DOHH2 (cell line): ENCODE measurements at regions not wholly inside any gene's neighbourhood (a gene's known extent, or its start where the extent isn't known, plus 50 kb on each side); places are given as distances from the start of the nearest gene placed in this dataset.

Experiments
- H3F3A ChIP-seq: fragments of 200-600 bp; sonication (generic), shearing (Covaris generic); 2 replicates; pipeline ENCODE4 v1.6.0; 2016; ENCODE audit warnings: antibody characterized with exemption, mild to moderate bottlenecking; ENCODE audit not compliant: control insufficient read depth, insufficient read depth
- H3K27ac ChIP-seq: fragments of 200-600 bp; sonication (generic); 2 replicates; pipeline ENCODE4 v1.5.1; 2014; ENCODE audit warnings: low read depth, mild to moderate bottlenecking, low read length, moderate library complexity
- H3K27me3 ChIP-seq: fragments of 200-600 bp; sonication (generic); 2 replicates; pipeline ENCODE4 v1.6.1; 2014; ENCODE audit warnings: mild to moderate bottlenecking, low read length, mixed read lengths; ENCODE audit not compliant: control insufficient read depth
- H3K36me3 ChIP-seq: fragments of 200-600 bp; sonication (generic); 2 replicates; pipeline ENCODE4 v1.6.1; 2014; ENCODE audit warnings: mild to moderate bottlenecking, low read length, moderate library complexity, mixed read lengths; ENCODE audit not compliant: control insufficient read depth
- H3K4me1 ChIP-seq: fragments of 200-600 bp; sonication (generic); 2 replicates; pipeline ENCODE4 v1.6.1; 2014; ENCODE audit warnings: mild to moderate bottlenecking, low read length, mixed read lengths; ENCODE audit not compliant: control insufficient read depth
- H3K4me2 ChIP-seq: fragments of 200-600 bp; sonication (generic); 2 replicates; pipeline ENCODE4 v1.6.0; 2014; ENCODE audit warnings: mild to moderate bottlenecking, low read length, moderate library complexity
- H3K4me3 ChIP-seq: fragments of 200-600 bp; sonication (generic); 2 replicates; pipeline ENCODE4 v1.5.1; 2014; ENCODE audit warnings: mild to moderate bottlenecking, low read length, mixed read lengths
- H3K79me2 ChIP-seq: fragments of 200-600 bp; sonication (generic); 2 replicates; pipeline ENCODE4 v1.6.1; 2014; ENCODE audit warnings: mild to moderate bottlenecking, low read length, mixed read lengths; ENCODE audit not compliant: control insufficient read depth
- H3K9me2 ChIP-seq: fragments of 200-600 bp; sonication (generic); replicated peaks from 2 replicates; pipeline ENCODE4 v1.6.1; 2014; ENCODE audit warnings: mild to moderate bottlenecking, low read length, mixed read lengths; ENCODE audit not compliant: control insufficient read depth
- H3K9me3 ChIP-seq: fragments of 200-600 bp; sonication (generic); 2 replicates; pipeline ENCODE4 v1.6.1; 2014; ENCODE audit warnings: antibody characterized with exemption, low read length, mixed read lengths; ENCODE audit not compliant: control insufficient read depth, insufficient read depth
- H4K20me1 ChIP-seq: fragments of 200-600 bp; sonication (generic); 2 replicates; pipeline ENCODE4 v1.6.0; 2014; ENCODE audit warnings: low read depth, mild to moderate bottlenecking, antibody characterized with exemption, low read length, moderate library complexity; ENCODE audit not compliant: control insufficient read depth, insufficient read depth
- CTCF ChIP-seq: fragments of 200-600 bp; sonication (generic); IDR thresholded peaks from one replicate; pipeline ENCODE4 v1.5.1; 2014; ENCODE audit warnings: antibody characterized with exemption, mild to moderate bottlenecking, low read depth, low read length; ENCODE audit not compliant: poor library complexity, severe bottlenecking
- EZH2phosphoT487 ChIP-seq: fragments of 200-600 bp; sonication (generic); IDR thresholded peaks from 2 replicates; pipeline ENCODE4 v1.6.1; 2017; ENCODE audit warnings: borderline replicate concordance, mild to moderate bottlenecking, antibody characterized with exemption, low read length, moderate library complexity, mixed read lengths

GRCh38 chr4:187603093-187604025 is 392.2 kb upstream of the ZFP42 start:
- Histone ChIP-seq H3K4me1 (no peaks in the 10 kb centered on the region), H3F3A (no peaks in the 10 kb centered on the region), H3K36me3 (no peaks in the 10 kb centered on the region), H3K4me2 (no peak overlapping the region), H3K27ac (no peak overlapping the region), H3K27me3 (no peaks in the 10 kb centered on the region), H3K4me3 (no peak overlapping the region), H3K9me2 (no peaks in the 10 kb centered on the region), H3K79me2 (no peaks in the 10 kb centered on the region), H3K9me3 (no peaks in the 10 kb centered on the region), H4K20me1 (no peaks in the 10 kb centered on the region)
- TF ChIP-seq EZH2phosphoT487: no peak
- TF ChIP-seq CTCF: no peak

GRCh38 chr4:187604984-187605383 is 390.6 kb upstream of the ZFP42 start:
- no peaks in the 10 kb centered on the region for H4K20me1 ChIP-seq
- no peak overlapping the region for H3K4me3 ChIP-seq
- H3K79me2 ChIP-seq: no peaks in the 10 kb centered on the region
- no peak overlapping the region for H3K4me2 ChIP-seq
- no peaks in the 10 kb centered on the region for H3K9me2 ChIP-seq
- H3K27ac ChIP-seq: no peak overlapping the region
- no peaks in the 10 kb centered on the region for H3K4me1 ChIP-seq
- no peaks in the 10 kb centered on the region for H3F3A ChIP-seq
- no peaks in the 10 kb centered on the region for H3K9me3 ChIP-seq
- no peaks in the 10 kb centered on the region for H3K27me3 ChIP-seq
- TF ChIP-seq EZH2phosphoT487 (no peak), CTCF (no peak)
- H3K36me3 ChIP-seq: no peaks in the 10 kb centered on the region

- no peaks in the 10 kb centered on the region for H3K9me2 ChIP-seq
- H3F3A ChIP-seq: no peaks in the 10 kb centered on the region
- no peaks in the 10 kb centered on the region for H3K4me1 ChIP-seq
- no peaks in the 10 kb centered on the region for H3K36me3 ChIP-seq
- H3K79me2 ChIP-seq: no peaks in the 10 kb centered on the region
- no peak overlapping the region for H3K27ac ChIP-seq
- no peaks in the 10 kb centered on the region for H4K20me1 ChIP-seq
- H3K9me3 ChIP-seq: no peaks in the 10 kb centered on the region
- H3K4me3 ChIP-seq: no peak overlapping the region
- H3K27me3 ChIP-seq: no peaks in the 10 kb centered on the region
- TF ChIP-seq EZH2phosphoT487 (no peak), CTCF (peak; percentile 86)
- no peak overlapping the region for H3K4me2 ChIP-seq
These were observed 389.0 kb upstream of the ZFP42 start for GRCh38 chr4:187606581-187606980.
